Astrocyte (in vitro differentiated cells and primary cell): ENCODE measurements at regions not wholly inside any gene's neighbourhood (a gene's known extent, or its start where the extent isn't known, plus 50 kb on each side); places are given as distances from the start of the nearest gene placed in this dataset.
"Not testable (repeated sequence)": the region's sequence is repeated elsewhere in the genome, so short reads cannot be mapped to it uniquely, and the experiment has no call there.

Experiments
- DNase-seq: peaks from one replicate; pipeline ENCODE4 v3.0.0-alpha.2; 2010; ENCODE audit warnings: low read depth
- FAIRE-seq: peaks from 2 replicates; lab custom pipeline; 2011; peaks lifted over from hg19 to GRCh38; lab: Jason Lieb, UNC
- H2AFZ ChIP-seq: 2 replicates; pipeline ENCODE4 v1.6.0; 2012; ENCODE audit warnings: low read depth, low read length, inconsistent platforms
- H3K27ac ChIP-seq: 2 replicates; pipeline ENCODE4 v1.5.1; 2011; ENCODE audit warnings: low read depth, low read length, inconsistent platforms
- H3K27me3 ChIP-seq: 2 replicates; pipeline ENCODE4 v1.6.0; 2011; ENCODE audit warnings: low read length, inconsistent platforms; ENCODE audit not compliant: insufficient read depth
- H3K36me3 ChIP-seq: 2 replicates; pipeline ENCODE4 v1.5.1; 2011; ENCODE audit warnings: low read length, inconsistent platforms; ENCODE audit not compliant: insufficient read depth
- H3K4me1 ChIP-seq: 2 replicates; pipeline ENCODE4 v1.5.1; 2011; ENCODE audit warnings: low read length, inconsistent platforms; ENCODE audit not compliant: insufficient read depth
- H3K4me2 ChIP-seq: 2 replicates; pipeline ENCODE4 v1.6.0; 2012; ENCODE audit warnings: low read length, inconsistent platforms
- H3K4me3 ChIP-seq: 2 replicates; pipeline ENCODE4 v1.5.1; 2011; ENCODE audit warnings: low read depth, mild to moderate bottlenecking, low read length, inconsistent platforms; ENCODE audit not compliant: insufficient read depth
- H3K79me2 ChIP-seq: 2 replicates; pipeline ENCODE4 v1.6.0; 2012; ENCODE audit warnings: mild to moderate bottlenecking, low read length, inconsistent platforms; ENCODE audit not compliant: insufficient read depth
- H3K9ac ChIP-seq: 2 replicates; pipeline ENCODE4 v1.6.0; 2012; ENCODE audit warnings: mild to moderate bottlenecking, low read length, inconsistent platforms
- H3K9me3 ChIP-seq: 2 replicates; pipeline ENCODE4 v1.5.1; 2012; ENCODE audit warnings: low read depth, mild to moderate bottlenecking, low read length, inconsistent platforms; ENCODE audit not compliant: insufficient read depth
- H4K20me1 ChIP-seq: 2 replicates; pipeline ENCODE4 v1.6.0; 2012; ENCODE audit warnings: low read length, inconsistent platforms; ENCODE audit not compliant: insufficient read depth
- H3K27ac Mint-ChIP-seq: one replicate; pipeline ENCODE4 v1.8.0; 2021; ENCODE audit warnings: mild to moderate bottlenecking, mixed read lengths; ENCODE audit not compliant: unreplicated experiment
- H3K27me3 Mint-ChIP-seq: one replicate; pipeline ENCODE4 v1.8.0; 2021; ENCODE audit warnings: low read depth, mixed read lengths; ENCODE audit not compliant: unreplicated experiment
- H3K36me3 Mint-ChIP-seq: one replicate; pipeline ENCODE4 v1.8.0; 2021; ENCODE audit warnings: low read depth, mixed read lengths; ENCODE audit not compliant: unreplicated experiment
- H3K4me1 Mint-ChIP-seq: one replicate; pipeline ENCODE4 v1.8.0; 2021; ENCODE audit warnings: low read depth, mixed read lengths; ENCODE audit not compliant: unreplicated experiment
- H3K4me3 Mint-ChIP-seq: one replicate; pipeline ENCODE4 v1.8.0; 2021; ENCODE audit warnings: mild to moderate bottlenecking, moderate library complexity, mixed read lengths; ENCODE audit not compliant: unreplicated experiment
- H3K9me3 Mint-ChIP-seq: one replicate; pipeline ENCODE4 v1.8.0; 2021; ENCODE audit warnings: mild to moderate bottlenecking, mixed read lengths; ENCODE audit not compliant: unreplicated experiment
- EZH2 ChIP-seq: IDR thresholded peaks from 2 replicates; pipeline ENCODE4 v1.6.1; 2012; ENCODE audit warnings: mild to moderate bottlenecking, low read length, inconsistent platforms; ENCODE audit not compliant: insufficient read depth
- TF ChIP-seq, protein P1 (sequence below): IDR thresholded peaks from 2 replicates; pipeline ENCODE4 v1.5.1; 2011; ENCODE audit warnings: low read depth, mild to moderate bottlenecking, inconsistent platforms, low read length, moderate library complexity; ENCODE audit not compliant: insufficient read depth

- no peaks in the 10 kb centered on the region for H3K9me3 Mint-ChIP-seq
- no peaks in the 10 kb centered on the region for H3K79me2 ChIP-seq
- no peak overlapping the region for H3K27ac ChIP-seq
- H3K36me3 Mint-ChIP-seq = no peaks in the 10 kb centered on the region
- DNase-seq (peak; percentile 32), FAIRE-seq (no peak)
- no peak overlapping the region for H3K4me3 Mint-ChIP-seq
- TF ChIP-seq, protein P1, sequence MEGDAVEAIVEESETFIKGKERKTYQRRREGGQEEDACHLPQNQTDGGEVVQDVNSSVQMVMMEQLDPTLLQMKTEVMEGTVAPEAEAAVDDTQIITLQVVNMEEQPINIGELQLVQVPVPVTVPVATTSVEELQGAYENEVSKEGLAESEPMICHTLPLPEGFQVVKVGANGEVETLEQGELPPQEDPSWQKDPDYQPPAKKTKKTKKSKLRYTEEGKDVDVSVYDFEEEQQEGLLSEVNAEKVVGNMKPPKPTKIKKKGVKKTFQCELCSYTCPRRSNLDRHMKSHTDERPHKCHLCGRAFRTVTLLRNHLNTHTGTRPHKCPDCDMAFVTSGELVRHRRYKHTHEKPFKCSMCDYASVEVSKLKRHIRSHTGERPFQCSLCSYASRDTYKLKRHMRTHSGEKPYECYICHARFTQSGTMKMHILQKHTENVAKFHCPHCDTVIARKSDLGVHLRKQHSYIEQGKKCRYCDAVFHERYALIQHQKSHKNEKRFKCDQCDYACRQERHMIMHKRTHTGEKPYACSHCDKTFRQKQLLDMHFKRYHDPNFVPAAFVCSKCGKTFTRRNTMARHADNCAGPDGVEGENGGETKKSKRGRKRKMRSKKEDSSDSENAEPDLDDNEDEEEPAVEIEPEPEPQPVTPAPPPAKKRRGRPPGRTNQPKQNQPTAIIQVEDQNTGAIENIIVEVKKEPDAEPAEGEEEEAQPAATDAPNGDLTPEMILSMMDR = no peak
- no peak for TF ChIP-seq EZH2
- no peaks in the 10 kb centered on the region for H3K4me1 ChIP-seq
- H3K9ac ChIP-seq = no peak overlapping the region
- H3K36me3 ChIP-seq = no peaks in the 10 kb centered on the region
- no peak overlapping the region for H3K4me2 ChIP-seq
- no peak overlapping the region for H2AFZ ChIP-seq
- H3K4me3 ChIP-seq = no peak overlapping the region
- no peaks in the 10 kb centered on the region for H3K9me3 ChIP-seq
- peak overlapping the region; percentile 82 for H3K27ac Mint-ChIP-seq
- peaks cover 3% of the 10 kb centered on the region for H3K27me3 Mint-ChIP-seq
- no peaks in the 10 kb centered on the region for H4K20me1 ChIP-seq
- peaks cover 4% of the 10 kb centered on the region for H3K27me3 ChIP-seq
- peaks cover 6% of the 10 kb centered on the region for H3K4me1 Mint-ChIP-seq
Measured at GRCh38 chr10:63825111-63825510, 303.9 kb downstream of the REEP3 start.

DNA sequence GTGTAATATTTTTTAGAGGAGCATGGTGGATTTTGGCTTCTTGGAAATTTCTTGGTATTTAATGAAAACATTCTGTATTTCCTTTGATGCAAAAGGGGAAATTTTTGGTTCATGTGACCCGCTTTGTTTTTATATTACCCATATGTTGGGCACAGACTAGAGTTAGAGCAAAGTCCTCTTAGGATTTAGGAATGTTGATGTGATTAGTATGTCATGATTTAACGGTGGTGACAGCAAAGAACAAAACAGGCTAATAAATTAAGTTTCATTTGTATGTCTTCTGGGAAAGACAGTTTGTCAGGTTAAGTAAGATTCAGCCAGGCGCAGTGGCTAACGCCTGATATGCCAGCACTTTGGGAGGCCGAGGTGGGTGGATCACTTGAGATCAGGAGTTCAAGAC lies 304.6 kb downstream of the REEP3 start:
- no peaks in the 10 kb centered on the region for H3K9me3 ChIP-seq
- Mint-ChIP-seq H3K4me1 (peaks cover 3% of the 10 kb centered on the region), H3K36me3 (no peaks in the 10 kb centered on the region), H3K4me3 (no peak overlapping the region), H3K27me3 (peaks cover 3% of the 10 kb centered on the region), H3K9me3 (no peaks in the 10 kb centered on the region), H3K27ac (no peak overlapping the region)
- no peak for FAIRE-seq
- TF ChIP-seq, protein P1 = no peak
- TF ChIP-seq EZH2 = no peak
- peaks cover 4% of the 10 kb centered on the region for H3K27me3 ChIP-seq
- no peak for DNase-seq
- no peaks in the 10 kb centered on the region for H3K36me3 ChIP-seq
- H3K27ac ChIP-seq = no peak overlapping the region
- H3K9ac ChIP-seq = no peak overlapping the region
- no peaks in the 10 kb centered on the region for H3K4me1 ChIP-seq
- H3K4me3 ChIP-seq = no peak overlapping the region
- H4K20me1 ChIP-seq = no peaks in the 10 kb centered on the region
- H2AFZ ChIP-seq = no peak overlapping the region
- no peak overlapping the region for H3K4me2 ChIP-seq
- no peaks in the 10 kb centered on the region for H3K79me2 ChIP-seq

DNA sequence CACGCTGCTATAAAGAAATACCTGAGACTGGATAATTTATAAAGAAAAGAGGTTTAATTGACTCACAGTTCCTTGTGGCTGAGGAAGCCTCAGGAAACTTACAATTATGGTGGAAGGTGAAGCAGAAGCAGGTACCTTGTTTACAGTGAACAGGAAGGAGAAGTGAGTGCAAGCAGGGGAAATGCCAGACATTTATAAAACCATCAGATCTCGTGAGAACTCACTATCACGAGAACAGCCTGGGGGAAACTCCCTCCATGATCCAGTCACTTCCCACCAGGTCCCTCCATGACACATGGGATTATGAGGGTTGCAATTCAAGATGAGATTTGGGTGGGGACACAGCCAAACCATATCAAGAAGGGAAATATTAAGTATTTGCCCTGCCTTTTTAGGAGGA lies 305.8 kb downstream of the REEP3 start:
- H3K9me3 Mint-ChIP-seq, H3K27ac Mint-ChIP-seq, H2AFZ ChIP-seq, H3K4me2 ChIP-seq, H3K36me3 ChIP-seq, H3K9ac ChIP-seq, H3K4me1 Mint-ChIP-seq, H3K36me3 Mint-ChIP-seq, H3K4me3 Mint-ChIP-seq, H3K27me3 ChIP-seq, H3K9me3 ChIP-seq, DNase-seq, H3K79me2 ChIP-seq, H3K4me3 ChIP-seq, FAIRE-seq, H4K20me1 ChIP-seq, H3K27me3 Mint-ChIP-seq, H3K27ac ChIP-seq, H3K4me1 ChIP-seq: not testable (repeated sequence)
